ENCODE measurements at regions not wholly inside any gene's neighbourhood (a gene's known extent, or its start where the extent isn't known, plus 50 kb on each side); places are given as distances from the start of the nearest gene placed in this dataset.

GRCh38 chr16:86959091-86959651 lies 358.0 kb downstream of the C16orf95 start:
- no peak for TF ChIP-seq NR2C2 (CRISPR knock-in tag; IDR thresholded peaks at IDR 0.05)
- TF ChIP-seq AR (CRISPR knock-in tag; IDR thresholded peaks at IDR 0.05) = no peak
- TF ChIP-seq ETV6 (CRISPR knock-in tag; IDR thresholded peaks at IDR 0.05) = no peak
- no peak for TF ChIP-seq ZNF281 (CRISPR knock-in tag; IDR thresholded peaks at IDR 0.05)
- TF ChIP-seq JUN (CRISPR knock-in tag; IDR thresholded peaks at IDR 0.05) = no peak
- TF ChIP-seq MXD4 (CRISPR knock-in tag; IDR thresholded peaks at IDR 0.05; ENCODE audit: borderline replicate concordance) = no peak
- no peak for TF ChIP-seq FOXJ3 (CRISPR knock-in tag; IDR thresholded peaks at IDR 0.05; ENCODE audit: borderline replicate concordance)
- no peak for TF ChIP-seq HMGA2 (CRISPR knock-in tag; IDR thresholded peaks at IDR 0.05)
- TF ChIP-seq E2F4 (CRISPR knock-in tag; IDR thresholded peaks at IDR 0.05; ENCODE audit: borderline replicate concordance, low read depth) = no peak
- no peak for TF ChIP-seq ATF6 (CRISPR knock-in tag; IDR thresholded peaks at IDR 0.05)
- no peak for TF ChIP-seq TEAD4 (CRISPR knock-in tag; IDR thresholded peaks at IDR 0.05)
- TF ChIP-seq ARID4B (CRISPR knock-in tag; IDR thresholded peaks at IDR 0.05; ENCODE audit: borderline replicate concordance) = no peak
- TF ChIP-seq ELF4 (CRISPR knock-in tag; IDR thresholded peaks at IDR 0.05; ENCODE audit: low read depth) = no peak
- no peak overlapping the region for H3K4me3 Mint-ChIP-seq
- 0 out of 2 replicates have a peak, but pooled peaks cover under 1% of the 10 kb centered on the region for H3K4me1 Mint-ChIP-seq
- no peak for ATAC-seq
- H3K9me3 Mint-ChIP-seq = no peaks in the 10 kb centered on the region
- no peak overlapping the region for H3K27ac Mint-ChIP-seq
- H3K36me3 Mint-ChIP-seq = no peaks in the 10 kb centered on the region
- ChIA-PET CTCF (no interaction called here), POLR2A (no interaction called here)
- H3K27me3 Mint-ChIP-seq (ENCODE audit: low read depth) = no peaks in the 10 kb centered on the region
- DNase-seq (ENCODE audit: low spot score) = no peak
